Kidney (tissue), 13 donors: ENCODE measurements at regions not wholly inside any gene's neighbourhood (a gene's known extent, or its start where the extent isn't known, plus 50 kb on each side); places are given as distances from the start of the nearest gene placed in this dataset.

ENCODE experiments used
- DNase-seq, 5 donors: peaks; one replicate each; pipeline ENCODE4 v3.0.0-alpha.2; 2013 to 2020
- FAIRE-seq: peaks from 2 replicates; lab custom pipeline; 2012; peaks lifted over from hg19 to GRCh38; lab: Jason Lieb, UNC
- H3K27ac ChIP-seq, 2 donors: one replicate each; pipeline ENCODE4 v1.7.0; 2013; ENCODE audit warnings: low read depth in 2 of 2, low read length in 2 of 2, inconsistent platforms in 1 of 2
- H3K27me3 ChIP-seq: one replicate; pipeline ENCODE4 v1.7.1; 2013; ENCODE audit warnings: low read length, inconsistent platforms; ENCODE audit not compliant: control insufficient read depth, insufficient read depth
- H3K36me3 ChIP-seq, 3 donors: one replicate each; pipeline versions ENCODE4 v1.7.0 to v1.7.1; 2013; ENCODE audit warnings: low read length in 3 of 3, control low read depth in 1 of 3, inconsistent platforms in 1 of 3; ENCODE audit not compliant: insufficient read depth in 3 of 3, control insufficient read depth in 2 of 3
- H3K4me1 ChIP-seq, 3 donors: one replicate each; pipeline versions ENCODE4 v1.7.0 to v1.7.1; 2013; ENCODE audit warnings: low read length in 3 of 3, inconsistent platforms in 1 of 3, low read depth in 1 of 3; ENCODE audit not compliant: control insufficient read depth in 2 of 3, insufficient read depth in 2 of 3
- H3K4me3 ChIP-seq, 3 donors: one replicate each; pipeline versions ENCODE4 v1.7.0 to v1.8.1; 2013; ENCODE audit warnings: low read length in 3 of 3, control low read depth in 1 of 3, inconsistent platforms in 1 of 3
- H3K9ac ChIP-seq, 3 donors: one replicate each; pipeline versions ENCODE4 v1.7.0 to v1.7.1; 2013; ENCODE audit warnings: low read length in 3 of 3, control low read depth in 1 of 3, inconsistent platforms in 1 of 3
- H3K9me3 ChIP-seq, 3 donors: one replicate each; pipeline versions ENCODE4 v1.7.0 to v1.7.1; 2013; ENCODE audit warnings: low read length in 3 of 3, control low read depth in 1 of 3, inconsistent platforms in 1 of 3; ENCODE audit not compliant: control insufficient read depth in 2 of 3, insufficient read depth in 1 of 3
- intact Hi-C: fragments of 100-400 bp; cut with DNase I; formaldehyde crosslinking; loops from one replicate; pipeline ENCODE4 v1.11.1; 2022
- TF ChIP-seq, protein P1 (sequence below): IDR thresholded peaks from 3 replicates; pipeline ENCODE4 v1.5.1; 2012; ENCODE audit warnings: mild to moderate bottlenecking, moderate library complexity, borderline replicate concordance; ENCODE audit not compliant: insufficient read depth; ENCODE audit errors: extremely low read depth
- donor health status: control.
- donor health status: control.
- donor health status: control.
- donor health status: control.
- donor health status: control.
- donor health status: DM: yes; HTN: yes; CAD: no.
- donor health status: Normal renal cell carcinoma (clear cell type).

DNA sequence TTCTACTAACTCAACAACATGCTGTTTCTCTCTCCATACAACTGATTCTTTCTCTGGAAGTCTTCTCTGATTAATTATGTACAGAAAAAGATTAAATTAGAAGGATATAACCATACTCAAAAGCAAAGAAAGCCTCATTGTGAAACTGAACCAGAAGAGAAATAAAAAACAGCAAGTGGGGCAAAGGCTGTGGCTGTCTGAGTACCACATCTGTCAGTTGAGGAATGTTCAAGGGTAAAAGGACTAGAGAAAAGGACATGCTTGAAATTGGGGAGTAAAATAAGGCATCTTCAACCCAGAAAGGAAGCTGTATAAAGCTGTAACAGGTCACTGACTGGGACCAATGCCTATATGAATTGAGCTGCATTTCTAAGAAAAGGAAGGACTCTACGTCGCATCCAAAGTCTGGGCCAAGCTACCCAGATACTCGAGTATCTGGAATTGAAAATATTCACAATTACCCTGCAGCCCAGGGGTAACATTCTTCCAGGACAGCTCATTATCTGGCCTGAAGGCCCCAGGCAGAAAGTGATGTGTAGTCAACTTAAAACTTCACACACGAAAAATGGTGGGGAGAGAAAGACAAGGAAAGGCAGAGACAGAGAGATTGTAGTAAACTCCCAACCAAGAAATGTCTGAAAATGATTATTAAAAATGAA, 356.0 kb upstream of the GALNT5 start:
- Histone ChIP-seq H3K27ac (no peak overlapping the region), H3K27me3 (no peaks in the 10 kb centered on the region), H3K4me1 (no peaks in the 10 kb centered on the region), H3K9ac (no peak overlapping the region), H3K9me3 (no peaks in the 10 kb centered on the region), H3K36me3 (no peaks in the 10 kb centered on the region), H3K4me3 (no peak overlapping the region)
- intact Hi-C loops = no loop called here
- no peak for DNase-seq
- TF ChIP-seq, protein P1, sequence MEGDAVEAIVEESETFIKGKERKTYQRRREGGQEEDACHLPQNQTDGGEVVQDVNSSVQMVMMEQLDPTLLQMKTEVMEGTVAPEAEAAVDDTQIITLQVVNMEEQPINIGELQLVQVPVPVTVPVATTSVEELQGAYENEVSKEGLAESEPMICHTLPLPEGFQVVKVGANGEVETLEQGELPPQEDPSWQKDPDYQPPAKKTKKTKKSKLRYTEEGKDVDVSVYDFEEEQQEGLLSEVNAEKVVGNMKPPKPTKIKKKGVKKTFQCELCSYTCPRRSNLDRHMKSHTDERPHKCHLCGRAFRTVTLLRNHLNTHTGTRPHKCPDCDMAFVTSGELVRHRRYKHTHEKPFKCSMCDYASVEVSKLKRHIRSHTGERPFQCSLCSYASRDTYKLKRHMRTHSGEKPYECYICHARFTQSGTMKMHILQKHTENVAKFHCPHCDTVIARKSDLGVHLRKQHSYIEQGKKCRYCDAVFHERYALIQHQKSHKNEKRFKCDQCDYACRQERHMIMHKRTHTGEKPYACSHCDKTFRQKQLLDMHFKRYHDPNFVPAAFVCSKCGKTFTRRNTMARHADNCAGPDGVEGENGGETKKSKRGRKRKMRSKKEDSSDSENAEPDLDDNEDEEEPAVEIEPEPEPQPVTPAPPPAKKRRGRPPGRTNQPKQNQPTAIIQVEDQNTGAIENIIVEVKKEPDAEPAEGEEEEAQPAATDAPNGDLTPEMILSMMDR = no peak
- FAIRE-seq = no peak

DNA sequence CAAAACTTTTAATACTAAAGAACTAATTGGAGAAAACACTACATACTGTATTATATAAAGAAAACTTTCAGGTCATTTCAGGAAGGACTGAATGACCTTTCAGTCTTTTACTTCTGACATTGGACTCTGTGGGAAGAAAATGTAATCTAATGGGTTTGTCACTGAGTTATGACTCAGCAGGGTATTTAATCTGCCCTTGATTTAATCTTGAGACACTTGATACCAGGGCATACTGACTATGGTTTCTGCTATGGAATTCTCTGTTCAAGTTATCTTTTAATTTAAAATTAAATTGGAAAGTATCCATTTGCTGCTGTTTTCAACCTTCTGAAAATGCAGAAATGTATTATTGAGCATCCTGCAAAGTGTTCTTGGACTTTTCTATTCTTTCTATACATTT, 354.2 kb upstream of the GALNT5 start:
- H3K9ac ChIP-seq = no peak overlapping the region
- TF ChIP-seq, protein P1 = no peak
- H3K36me3 ChIP-seq = no peaks in the 10 kb centered on the region
- FAIRE-seq (no peak), DNase-seq (no peak)
- no peaks in the 10 kb centered on the region for H3K9me3 ChIP-seq
- H3K4me1 ChIP-seq = no peaks in the 10 kb centered on the region
- H3K27ac ChIP-seq = no peak overlapping the region
- intact Hi-C loops = no loop called here
- no peaks in the 10 kb centered on the region for H3K27me3 ChIP-seq
- H3K4me3 ChIP-seq = no peak overlapping the region

DNA sequence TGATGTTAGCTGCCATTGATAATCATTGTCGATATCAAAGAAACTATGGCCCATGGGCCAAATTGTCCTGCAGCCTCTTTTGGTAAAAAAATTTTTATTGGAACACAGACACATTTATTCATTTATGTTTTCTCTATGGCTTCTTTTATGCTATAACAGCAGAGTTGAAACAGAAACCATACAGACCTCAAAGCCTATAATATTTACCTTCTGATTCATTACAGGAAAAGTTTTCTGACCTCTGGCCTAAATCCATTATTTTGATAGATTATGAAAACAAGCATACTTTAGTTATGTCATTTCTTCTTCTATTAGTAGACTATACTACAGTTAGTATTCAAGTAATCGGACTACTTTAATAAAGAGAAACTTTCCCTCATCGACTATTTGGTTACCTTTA, 349.7 kb upstream of the GALNT5 start:
- Histone ChIP-seq H3K4me3 (no peak overlapping the region), H3K27me3 (no peaks in the 10 kb centered on the region), H3K4me1 (no peaks in the 10 kb centered on the region), H3K27ac (no peak overlapping the region), H3K9me3 (no peaks in the 10 kb centered on the region), H3K9ac (no peak overlapping the region), H3K36me3 (no peaks in the 10 kb centered on the region)
- DNase-seq (no peak), FAIRE-seq (no peak)
- TF ChIP-seq, protein P1 = no peak
- intact Hi-C loops = no loop called here

DNA sequence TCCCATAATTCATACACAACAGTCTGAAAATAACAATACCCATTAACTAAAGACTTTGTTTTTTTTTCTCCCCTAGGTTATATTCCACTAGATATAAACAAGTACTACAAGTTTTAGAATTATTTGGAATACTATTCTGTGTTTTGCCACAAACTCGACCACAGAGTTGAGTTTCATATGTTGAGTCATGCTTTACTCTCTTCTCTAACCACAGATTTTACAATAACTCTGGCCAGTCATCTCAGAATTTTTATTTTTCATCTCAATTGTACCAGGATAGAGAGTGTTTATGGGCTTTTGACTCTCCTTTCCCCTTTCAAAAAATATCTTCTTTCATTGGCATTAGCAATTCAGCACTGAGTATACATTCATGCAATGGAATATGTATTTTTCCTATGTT, 348.7 kb upstream of the GALNT5 start:
- H3K4me3 ChIP-seq = no peak overlapping the region
- H3K27me3 ChIP-seq = no peaks in the 10 kb centered on the region
- no peak overlapping the region for H3K9ac ChIP-seq
- intact Hi-C loops = no loop called here
- H3K36me3 ChIP-seq = no peaks in the 10 kb centered on the region
- no peaks in the 10 kb centered on the region for H3K4me1 ChIP-seq
- H3K9me3 ChIP-seq = no peaks in the 10 kb centered on the region
- no peak overlapping the region for H3K27ac ChIP-seq
- TF ChIP-seq, protein P1 = no peak
- FAIRE-seq (no peak), DNase-seq (no peak)
